GM18498 (cell line): ENCODE measurements at regions not wholly inside any gene's neighbourhood (a gene's known extent, or its start where the extent isn't known, plus 50 kb on each side); places are given as distances from the start of the nearest gene placed in this dataset.

ENCODE experiments used
- ATAC-seq: cut with Tn5 transposase; IDR thresholded peaks from one replicate; pipeline ENCODE4 v1.9.1; 2021; ENCODE audit warnings: mild to moderate bottlenecking, moderate library complexity; ENCODE audit not compliant: unreplicated experiment

DNA sequence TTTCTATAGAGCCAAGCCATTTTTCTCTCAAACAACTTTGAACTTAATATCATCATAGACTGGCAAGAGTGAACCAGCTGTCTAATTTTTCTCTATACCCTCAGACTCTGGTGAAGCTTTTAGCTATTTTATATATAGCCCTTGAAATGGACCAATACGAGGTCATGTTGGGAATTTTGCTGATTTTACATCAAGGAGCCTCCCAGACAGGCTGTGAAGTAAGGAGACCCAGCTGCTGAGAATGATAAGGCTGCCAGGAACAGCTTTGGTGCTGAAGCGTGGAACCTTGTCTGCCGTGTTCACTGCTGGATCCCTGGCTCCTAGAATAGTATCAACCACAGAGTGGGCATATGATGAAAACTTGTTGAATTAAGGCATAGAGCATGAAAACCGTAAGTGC, 326.2 kb upstream of the NAV3 start:
- no peak for ATAC-seq

GRCh38 chr12:77500089-77500488, 330.6 kb upstream of the NAV3 start:
- ATAC-seq: no peak

GRCh38 chr12:77497647-77498046, 333.0 kb upstream of the NAV3 start:
- ATAC-seq: no peak

DNA sequence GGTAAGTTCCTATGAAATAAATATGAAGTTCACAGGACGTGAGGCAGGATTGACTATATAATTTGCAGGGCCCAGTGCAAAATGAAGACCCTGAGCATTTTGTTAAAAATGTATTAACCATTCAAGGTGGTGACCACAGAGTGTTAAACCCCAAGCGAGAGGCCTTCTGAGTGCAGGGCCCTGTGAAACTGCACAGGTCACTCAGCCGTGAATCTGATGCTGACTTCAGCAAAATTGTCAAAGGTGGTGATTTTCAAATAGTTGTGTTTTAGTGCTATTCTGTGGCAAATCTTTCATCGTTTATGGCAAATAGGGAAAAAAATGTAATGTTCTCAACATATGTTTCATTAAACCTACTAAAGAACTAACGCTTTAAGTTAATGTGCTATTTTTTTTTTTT, 334.0 kb upstream of the NAV3 start:
- ATAC-seq: no peak

GRCh38 chr12:77494296-77494695, 336.4 kb upstream of the NAV3 start:
- no peak for ATAC-seq

DNA sequence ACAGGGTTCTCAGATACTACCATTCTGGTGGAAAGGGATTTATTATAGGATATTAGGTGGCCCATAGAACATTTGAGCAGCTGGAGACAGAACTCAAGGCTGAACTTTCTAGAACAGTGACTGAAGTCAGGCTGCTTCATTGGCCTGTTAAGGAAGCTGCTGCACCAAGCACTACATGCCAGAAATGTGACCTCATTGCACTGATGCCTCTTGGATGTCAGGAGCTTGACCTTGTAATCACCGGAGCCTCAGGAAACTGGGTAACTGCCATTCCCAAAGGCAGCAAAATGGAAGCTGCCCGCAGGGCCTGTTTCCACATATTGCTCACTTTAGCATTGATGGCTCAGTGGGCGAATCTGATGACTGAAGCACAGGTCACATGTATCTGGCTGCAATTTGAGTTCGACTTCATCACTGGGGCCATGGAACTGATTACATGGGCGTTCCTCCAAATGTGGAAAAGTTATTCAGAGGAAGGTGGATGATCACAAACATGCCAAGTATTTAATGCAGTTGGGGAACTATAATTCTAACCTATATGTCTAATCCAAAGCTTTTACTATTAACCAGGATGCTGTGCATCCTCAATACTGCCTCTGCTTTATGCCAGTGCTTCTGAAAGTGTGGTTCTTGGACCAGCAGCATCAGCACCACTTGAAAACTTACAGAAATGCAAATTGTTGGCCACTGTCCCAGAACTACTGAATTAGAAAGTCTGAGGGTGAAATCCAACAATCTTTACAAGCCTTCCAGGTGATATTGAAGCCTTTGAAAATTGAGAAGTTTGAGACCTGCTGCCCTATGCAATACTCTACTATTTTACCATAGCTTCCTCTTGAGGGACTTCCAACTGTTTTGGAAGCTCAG, 337.2 kb upstream of the NAV3 start:
- no peak for ATAC-seq

- no peak for ATAC-seq
Measured at GRCh38 chr12:77492536-77492935, 338.2 kb upstream of the NAV3 start.

- no peak for ATAC-seq
Measured at GRCh38 chr12:77489331-77489970, 341.2 kb upstream of the NAV3 start.

- no peak for ATAC-seq
Measured at GRCh38 chr12:77488041-77488620, 342.6 kb upstream of the NAV3 start.

GRCh38 chr12:77486872-77487271, 343.8 kb upstream of the NAV3 start:
- ATAC-seq: no peak

DNA sequence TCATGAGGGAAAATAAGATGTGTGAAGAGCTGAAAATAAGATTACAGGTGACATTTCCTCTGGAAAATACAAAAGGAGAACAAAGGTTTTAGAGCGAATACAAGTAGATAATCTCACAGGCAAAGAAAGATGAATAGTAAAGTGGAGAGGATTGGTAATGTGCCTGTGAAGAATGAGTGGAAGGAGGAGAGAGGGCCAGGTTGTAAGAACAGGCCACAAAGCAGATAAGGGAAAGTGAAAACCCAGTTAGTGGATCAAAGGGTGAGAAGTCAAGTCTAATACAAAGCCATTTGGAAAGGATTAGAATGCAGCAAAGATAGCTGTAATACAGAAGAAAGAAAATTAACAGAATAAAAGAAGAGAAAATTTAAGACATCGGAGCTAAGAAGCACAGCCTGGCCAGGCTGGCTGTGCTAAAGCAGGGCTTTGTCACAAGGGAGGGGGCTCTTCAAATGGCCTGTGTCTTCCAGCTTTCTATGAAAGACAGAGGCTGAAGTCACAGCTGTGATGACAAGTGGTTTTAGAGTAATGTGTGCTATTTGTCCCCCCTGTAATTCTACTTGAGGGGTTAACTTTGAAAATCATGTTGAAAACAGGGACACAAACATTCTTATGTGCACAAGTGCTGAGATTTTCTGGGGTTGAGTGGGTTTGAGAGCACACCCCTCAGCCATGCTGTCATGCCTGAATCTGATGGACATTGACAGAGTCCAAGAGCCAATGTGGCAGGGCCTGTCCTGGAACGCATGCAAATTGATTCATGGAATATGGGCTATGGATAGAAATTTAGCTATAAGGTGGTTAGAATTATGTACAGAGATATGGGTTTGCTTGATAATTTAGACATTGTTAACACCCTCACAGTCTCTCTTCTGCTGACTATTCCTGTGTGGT, 344.5 kb upstream of the NAV3 start:
- ATAC-seq: no peak

GRCh38 chr12:77481687-77482086, 349.0 kb upstream of the NAV3 start:
- no peak for ATAC-seq

DNA sequence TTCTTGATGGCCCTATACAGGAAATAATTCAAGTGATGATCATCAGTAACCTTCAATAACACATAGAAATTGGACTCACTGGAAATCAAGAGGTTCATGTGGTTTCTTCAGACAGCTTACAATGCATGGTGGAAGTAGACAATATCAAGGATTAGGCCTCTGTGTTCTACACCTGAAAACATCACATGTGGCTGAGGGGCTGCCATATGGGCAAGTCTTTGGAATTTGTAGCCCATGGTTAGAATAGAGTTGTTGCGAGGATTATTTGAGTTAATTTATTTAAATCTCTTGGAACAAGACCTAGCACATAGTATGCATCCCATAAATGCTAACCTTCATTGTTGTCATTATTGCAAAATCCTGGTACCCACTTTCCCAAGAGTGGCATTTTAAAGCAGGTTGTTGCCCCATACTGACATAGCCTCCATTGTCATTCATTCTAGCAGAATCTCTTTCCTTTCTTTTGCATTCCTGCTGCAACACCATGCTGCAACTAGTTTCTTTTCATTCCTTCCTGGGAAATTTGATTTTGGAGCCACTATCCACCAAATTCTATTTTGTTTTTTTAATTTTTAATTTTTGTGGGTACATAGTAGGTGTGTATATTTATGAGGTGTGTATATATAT, 352.7 kb upstream of the NAV3 start:
- no peak for ATAC-seq

- ATAC-seq: no peak
Measured at GRCh38 chr12:77471801-77472200, 358.9 kb upstream of the NAV3 start.

GRCh38 chr12:77469578-77470333, 360.9 kb upstream of the NAV3 start:
- no peak for ATAC-seq

GRCh38 chr12:77442633-77443032, 377.3 kb upstream of the E2F7 start:
- no peak for ATAC-seq

GRCh38 chr12:77439749-77440148, 374.4 kb upstream of the E2F7 start:
- ATAC-seq: no peak

- ATAC-seq: no peak
Measured at GRCh38 chr12:77438644-77439043, 373.3 kb upstream of the E2F7 start.

DNA sequence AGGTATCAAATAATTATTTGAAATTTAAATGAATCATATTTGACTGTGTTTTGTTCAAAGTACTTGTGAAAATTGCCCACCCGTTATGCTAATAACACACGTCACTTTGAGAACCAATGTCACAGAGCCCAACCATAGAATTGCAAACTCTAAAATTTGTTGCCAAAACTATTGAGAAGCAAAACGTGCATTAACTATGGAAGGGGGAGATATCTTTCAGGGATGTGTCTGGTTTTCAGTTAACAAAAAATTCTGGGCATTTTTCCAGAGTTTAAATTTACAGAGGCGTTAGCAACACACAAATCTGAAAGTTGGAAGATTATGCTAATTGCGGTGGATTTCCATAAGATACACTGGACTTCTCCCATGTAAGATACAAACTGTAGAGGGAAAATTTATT, 371.8 kb upstream of the E2F7 start:
- no peak for ATAC-seq
